Endothelial cell of umbilical vein (primary cell): ENCODE measurements at regions not wholly inside any gene's neighbourhood (a gene's known extent, or its start where the extent isn't known, plus 50 kb on each side); places are given as distances from the start of the nearest gene placed in this dataset.

Experiments used
- BruUV-seq: library from RNA; stranded (reverse); fragments of 400-500 nt; replicated peaks from 2 replicates; lab custom pipeline; 2021; lab: Mats Ljungman, UMichigan
- CTCF ChIA-PET: fragments of 300-600, 350-600 bp; sonication (Branson Sonifier 250); formaldehyde crosslinking; loops from one replicate; lab custom pipeline; 2021; ENCODE audit warnings: antibody characterized with exemption, inconsistent platforms; lab: Charles Lee
- POLR2A ChIA-PET: fragments of 300-600, 350-600 bp; sonication (Branson Sonifier 250); formaldehyde crosslinking; loops from one replicate; lab custom pipeline; 2021; ENCODE audit warnings: antibody characterized with exemption, inconsistent platforms; lab: Charles Lee
- DNase-seq: peaks from one replicate; pipeline ENCODE4 v3.0.0-alpha.2; 2011; ENCODE audit warnings: low read depth, low spot score
- FAIRE-seq: peaks from 2 replicates; lab custom pipeline; 2011; peaks lifted over from hg19 to GRCh38; lab: Jason Lieb, UNC
- H2AFZ ChIP-seq: 2 replicates; pipeline ENCODE4 v1.6.0; 2012; ENCODE audit warnings: low read depth, low read length, control low read depth, inconsistent platforms
- H3K27ac ChIP-seq: 2 replicates; pipeline ENCODE4 v1.5.1; 2011; ENCODE audit warnings: low read depth, mild to moderate bottlenecking, control low read depth, low read length, moderate library complexity; ENCODE audit not compliant: insufficient read depth
- H3K27me3 ChIP-seq, 2 experiments: 2 replicates each; pipeline versions ENCODE4 v1.6.0 to v1.6.1; 2011; ENCODE audit warnings: low read length in 2 of 2, mixed read lengths in 1 of 2; ENCODE audit not compliant: control insufficient read depth in 2 of 2, insufficient read depth in 2 of 2
- H3K36me3 ChIP-seq, 2 experiments: 2 replicates in 1 of 2; 3 replicates in 1 of 2; pipeline ENCODE4 v1.5.1; 2011; ENCODE audit warnings: low read length in 2 of 2, mild to moderate bottlenecking in 1 of 2, moderate library complexity in 1 of 2; ENCODE audit not compliant: control insufficient read depth in 2 of 2, insufficient read depth in 2 of 2; ENCODE audit errors: extremely low read depth in 1 of 2
- H3K4me1 ChIP-seq: 3 replicates; pipeline ENCODE4 v1.5.1; 2011; ENCODE audit warnings: mild to moderate bottlenecking, low read length; ENCODE audit not compliant: control insufficient read depth, insufficient read depth; ENCODE audit errors: extremely low read depth
- H3K4me2 ChIP-seq: 2 replicates; pipeline ENCODE4 v1.6.1; 2011; ENCODE audit warnings: low read length, control low read depth, mixed read lengths; ENCODE audit not compliant: insufficient read depth
- H3K4me3 ChIP-seq, 3 experiments: fragments of 200-600 bp in 1 of 3; sonication (generic), shearing (Covaris generic) in 1 of 3; replicated peaks in 1 of 3; 2 replicates each; pipeline ENCODE4 v1.5.1; 2011 to 2016; ENCODE audit warnings: control low read depth in 3 of 3, low read length in 3 of 3, mild to moderate bottlenecking in 2 of 3, inconsistent platforms in 1 of 3, low read depth in 1 of 3, moderate library complexity in 1 of 3; ENCODE audit not compliant: insufficient read depth in 1 of 3
- H3K79me2 ChIP-seq: 2 replicates; pipeline ENCODE4 v1.6.0; 2012; ENCODE audit warnings: low read length, inconsistent platforms; ENCODE audit not compliant: control insufficient read depth, insufficient read depth
- H3K9ac ChIP-seq: replicated peaks from 2 replicates; pipeline ENCODE3; 2011; ENCODE audit warnings: low read length, control low read depth; ENCODE audit not compliant: insufficient read depth; ENCODE audit errors: extremely low read depth
- H3K9me1 ChIP-seq: replicated peaks from 3 replicates; pipeline ENCODE4 v1.6.0; 2011; ENCODE audit warnings: mild to moderate bottlenecking, low read length; ENCODE audit not compliant: control insufficient read depth, insufficient read depth; ENCODE audit errors: extremely low read depth
- H3K9me3 ChIP-seq: replicated peaks from 2 replicates; pipeline ENCODE4 v1.5.1; 2012; ENCODE audit warnings: low read length, inconsistent platforms; ENCODE audit not compliant: control insufficient read depth, insufficient read depth
- H4K20me1 ChIP-seq: replicated peaks from 2 replicates; pipeline ENCODE3; 2011; ENCODE audit warnings: mild to moderate bottlenecking, low read length; ENCODE audit not compliant: control insufficient read depth, insufficient read depth; ENCODE audit errors: extremely low read depth
- FOS ChIP-seq: IDR thresholded peaks from 2 replicates; pipeline ENCODE4 v1.6.1; 2011; ENCODE audit warnings: mild to moderate bottlenecking, low read length, moderate library complexity, borderline replicate concordance; ENCODE audit not compliant: insufficient read depth
- JUN ChIP-seq: IDR thresholded peaks from 2 replicates; pipeline ENCODE4 v1.6.1; 2011; ENCODE audit warnings: borderline replicate concordance, low read depth; ENCODE audit not compliant: insufficient read length, insufficient read depth
- dilution Hi-C: fragments of 300-500 bp; cut with MboI; formaldehyde crosslinking; loops from one replicate; pipeline ENCODE4 v1.15.0; 2019; ENCODE audit warnings: low sequenced_read_pairs; ENCODE audit not compliant: extremely low pct_ligation_motif_present
- intact Hi-C: fragments of 100-400 bp; cut with micrococcal nuclease; formaldehyde crosslinking; loops from one replicate; pipeline ENCODE4 v1.10.0; 2022
- TF ChIP-seq, protein P1 (sequence below): IDR thresholded peaks from 2 replicates; pipeline ENCODE4 v1.6.1; 2011; ENCODE audit not compliant: insufficient read depth, insufficient read length
- TF ChIP-seq, protein P2 (sequence below), 2 donors: IDR thresholded peaks; 1 replicate in 1 of 2; 2 replicates in 1 of 2; pipeline ENCODE4 v1.5.1; 2011; ENCODE audit warnings: low read length in 2 of 2, mild to moderate bottlenecking in 2 of 2, moderate library complexity in 2 of 2, control low read depth in 1 of 2, inconsistent platforms in 1 of 2, low read depth in 1 of 2; ENCODE audit not compliant: insufficient read depth in 1 of 2; ENCODE audit errors: extremely low read depth in 1 of 2

DNA sequence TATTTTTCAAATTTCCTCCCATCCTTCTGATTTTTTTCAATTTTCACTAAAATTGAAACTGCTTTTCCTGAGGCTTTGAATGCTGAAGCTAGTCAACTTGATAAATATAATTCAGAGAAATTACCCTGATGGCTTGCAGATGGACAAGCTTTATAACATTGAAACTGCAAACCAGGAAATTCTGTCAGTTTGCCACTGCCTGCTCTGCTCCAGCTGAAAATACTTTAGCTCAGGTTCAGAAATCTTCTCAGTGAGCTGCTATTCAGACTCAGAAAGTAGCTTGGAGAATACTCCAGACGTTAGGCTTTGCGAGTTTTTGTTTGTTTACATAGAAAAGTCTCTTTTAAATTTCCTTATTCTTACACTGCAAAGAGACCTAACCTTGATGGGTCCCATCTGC lies 1574.7 kb downstream of the STIM2 start:
- no peak for FAIRE-seq
- no peak for DNase-seq
- TF ChIP-seq, protein P1, sequence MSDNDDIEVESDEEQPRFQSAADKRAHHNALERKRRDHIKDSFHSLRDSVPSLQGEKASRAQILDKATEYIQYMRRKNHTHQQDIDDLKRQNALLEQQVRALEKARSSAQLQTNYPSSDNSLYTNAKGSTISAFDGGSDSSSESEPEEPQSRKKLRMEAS: no peak
- TF ChIP-seq, protein P2, sequence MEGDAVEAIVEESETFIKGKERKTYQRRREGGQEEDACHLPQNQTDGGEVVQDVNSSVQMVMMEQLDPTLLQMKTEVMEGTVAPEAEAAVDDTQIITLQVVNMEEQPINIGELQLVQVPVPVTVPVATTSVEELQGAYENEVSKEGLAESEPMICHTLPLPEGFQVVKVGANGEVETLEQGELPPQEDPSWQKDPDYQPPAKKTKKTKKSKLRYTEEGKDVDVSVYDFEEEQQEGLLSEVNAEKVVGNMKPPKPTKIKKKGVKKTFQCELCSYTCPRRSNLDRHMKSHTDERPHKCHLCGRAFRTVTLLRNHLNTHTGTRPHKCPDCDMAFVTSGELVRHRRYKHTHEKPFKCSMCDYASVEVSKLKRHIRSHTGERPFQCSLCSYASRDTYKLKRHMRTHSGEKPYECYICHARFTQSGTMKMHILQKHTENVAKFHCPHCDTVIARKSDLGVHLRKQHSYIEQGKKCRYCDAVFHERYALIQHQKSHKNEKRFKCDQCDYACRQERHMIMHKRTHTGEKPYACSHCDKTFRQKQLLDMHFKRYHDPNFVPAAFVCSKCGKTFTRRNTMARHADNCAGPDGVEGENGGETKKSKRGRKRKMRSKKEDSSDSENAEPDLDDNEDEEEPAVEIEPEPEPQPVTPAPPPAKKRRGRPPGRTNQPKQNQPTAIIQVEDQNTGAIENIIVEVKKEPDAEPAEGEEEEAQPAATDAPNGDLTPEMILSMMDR (IDR thresholded peaks at IDR 0.05; ENCODE audit: extremely low read depth in 1 of 2, insufficient read depth in 1 of 2, low read depth in 1 of 2, low read length in 2 of 2): no peak
- no TSS peak for BruUV-seq
- dilution Hi-C loops (no loop called here), intact Hi-C loops (no loop called here)
- Histone ChIP-seq H3K9me1 (no peaks in the 10 kb centered on the region), H3K27ac (no peak overlapping the region), H3K4me3 (no peak overlapping the region), H3K9me3 (no peaks in the 10 kb centered on the region), H3K36me3 (no peaks in the 10 kb centered on the region), H3K27me3 (no peaks in the 10 kb centered on the region), H2AFZ (no peak overlapping the region), H3K9ac (no peak overlapping the region), H4K20me1 (no peaks in the 10 kb centered on the region), H3K79me2 (no peaks in the 10 kb centered on the region), H3K4me1 (no peaks in the 10 kb centered on the region), H3K4me2 (no peak overlapping the region)
- POLR2A ChIA-PET: no interaction called here
- CTCF ChIA-PET: interaction anchor here (1.1 to 2.1 kb wide), 3 partner anchors 10 to 118 kb away, joined by 4 read pairs; no protein-coding TSS in a partner anchor

DNA sequence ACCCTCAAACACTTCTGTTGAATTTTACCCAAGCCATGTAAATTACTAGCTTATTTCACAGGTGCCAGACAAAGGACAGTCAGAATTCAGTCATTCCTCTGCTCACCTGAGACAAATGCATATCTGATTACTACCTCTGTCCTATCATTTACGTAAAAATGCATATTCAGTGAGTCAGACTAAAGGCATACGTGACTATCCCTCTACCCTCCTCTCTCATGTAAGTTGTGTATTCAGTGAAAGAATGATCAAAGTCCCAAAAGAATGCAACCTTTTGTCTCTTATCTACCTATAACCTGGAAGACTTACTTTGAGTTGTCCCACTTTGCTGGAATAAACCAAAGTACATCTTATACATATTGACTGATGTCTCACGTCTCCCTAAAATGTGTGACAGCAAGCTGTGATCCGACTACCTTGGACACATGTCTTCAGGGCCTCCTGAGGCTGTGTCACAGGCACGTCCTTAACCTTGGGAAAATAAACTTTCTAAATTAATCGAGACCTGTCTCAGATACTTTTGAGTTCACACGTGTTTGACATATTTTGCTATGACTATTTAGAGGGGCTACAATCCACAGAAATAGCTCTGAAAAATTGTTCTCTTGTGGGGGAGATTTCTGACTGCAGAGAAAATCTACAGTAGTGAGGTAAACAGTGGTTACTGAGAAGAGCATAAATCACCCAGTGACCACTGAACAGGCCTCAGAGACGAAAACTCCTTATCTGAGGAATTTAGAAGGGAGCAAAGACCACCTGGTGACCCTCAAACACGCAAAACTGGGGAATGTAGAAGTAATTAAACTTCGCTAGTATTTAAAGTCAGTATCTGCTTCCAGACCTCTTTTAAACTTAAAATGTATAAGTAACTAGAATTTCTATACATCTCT lies 1575.8 kb downstream of the STIM2 start:
- Histone ChIP-seq H3K4me1 (no peaks in the 10 kb centered on the region), H3K9ac (no peak overlapping the region), H3K9me3 (no peaks in the 10 kb centered on the region), H2AFZ (no peak overlapping the region), H3K9me1 (no peaks in the 10 kb centered on the region), H3K4me2 (no peak overlapping the region), H3K79me2 (no peaks in the 10 kb centered on the region), H3K27me3 (no peaks in the 10 kb centered on the region), H3K4me3 (no peak overlapping the region), H4K20me1 (no peaks in the 10 kb centered on the region), H3K27ac (no peak overlapping the region), H3K36me3 (no peaks in the 10 kb centered on the region)
- dilution Hi-C loops: no loop called here
- TF ChIP-seq FOS (no peak), JUN (no peak)
- POLR2A ChIA-PET: no interaction called here
- DNase-seq (no peak), FAIRE-seq (no peak)
- BruUV-seq: no TSS peak
- CTCF ChIA-PET: interaction anchor here (1.2 to 2.1 kb wide), 2 partner anchors 8 to 13 kb away, joined by 4 read pairs; no protein-coding TSS in a partner anchor
- intact Hi-C loops: no loop called here
